ENCODE measurements at regions not wholly inside any gene's neighbourhood (a gene's known extent, or its start where the extent isn't known, plus 50 kb on each side); places are given as distances from the start of the nearest gene placed in this dataset.

DNA sequence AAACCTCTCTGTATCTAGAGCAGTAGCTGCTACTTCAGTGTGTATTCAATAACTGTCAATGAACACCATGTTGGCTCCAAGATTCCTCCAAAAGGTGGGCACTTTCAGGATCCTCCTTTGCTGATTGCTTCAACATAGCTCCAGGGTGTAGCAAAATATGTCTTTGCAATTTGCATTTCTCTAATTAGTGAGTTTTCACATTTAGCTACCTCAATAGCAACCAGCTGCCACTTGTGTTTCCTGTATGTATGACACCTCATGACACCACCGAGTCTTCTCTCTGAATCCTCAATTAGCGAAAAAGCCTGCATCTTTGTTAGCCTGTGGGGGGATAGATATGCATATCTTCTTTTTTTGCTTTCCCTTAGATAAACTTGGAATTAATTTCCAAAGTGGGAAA lies 898.3 kb upstream of the FAT3 start:
- no peaks in the 10 kb centered on the region for H3K4me1 ChIP-seq (ENCODE audit: control insufficient read depth, insufficient read depth, low read length)
- H3K36me3 ChIP-seq (ENCODE audit: control insufficient read depth in 2 of 2, insufficient read depth in 1 of 2, low read length in 2 of 2): no peaks in the 10 kb centered on the region
- no peak for TF ChIP-seq EGR2 (tag by site-specific recombination; IDR thresholded peaks at IDR 0.05; ENCODE audit: low read depth)
- TF ChIP-seq ZNF274 (IDR thresholded peaks at IDR 0.05; ENCODE audit: low read length): no peak
- no peak for TF ChIP-seq ZNF274 (tag by site-specific recombination; IDR thresholded peaks at IDR 0.05; ENCODE audit: borderline replicate concordance)
- no peak for TF ChIP-seq ZNF292 (tag by site-specific recombination; IDR thresholded peaks at IDR 0.05; ENCODE audit: borderline replicate concordance, low read depth)
- no peak for TF ChIP-seq ZNF37A (tag by site-specific recombination; IDR thresholded peaks at IDR 0.05)
- TF ChIP-seq YY2 (tag by site-specific recombination; IDR thresholded peaks at IDR 0.05): no peak
- TF ChIP-seq ZNF843 (tag by site-specific recombination; IDR thresholded peaks at IDR 0.05): no peak
- no peak for TF ChIP-seq PRDM10 (tag by site-specific recombination; IDR thresholded peaks at IDR 0.05)
- no peak for TF ChIP-seq ZNF423 (tag by site-specific recombination; IDR thresholded peaks at IDR 0.05)
- TF ChIP-seq, protein P1, sequence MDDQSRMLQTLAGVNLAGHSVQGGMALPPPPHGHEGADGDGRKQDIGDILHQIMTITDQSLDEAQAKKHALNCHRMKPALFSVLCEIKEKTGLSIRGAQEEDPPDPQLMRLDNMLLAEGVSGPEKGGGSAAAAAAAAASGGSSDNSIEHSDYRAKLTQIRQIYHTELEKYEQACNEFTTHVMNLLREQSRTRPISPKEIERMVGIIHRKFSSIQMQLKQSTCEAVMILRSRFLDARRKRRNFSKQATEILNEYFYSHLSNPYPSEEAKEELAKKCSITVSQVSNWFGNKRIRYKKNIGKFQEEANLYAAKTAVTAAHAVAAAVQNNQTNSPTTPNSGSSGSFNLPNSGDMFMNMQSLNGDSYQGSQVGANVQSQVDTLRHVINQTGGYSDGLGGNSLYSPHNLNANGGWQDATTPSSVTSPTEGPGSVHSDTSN (CRISPR knock-in tag; IDR thresholded peaks at IDR 0.05): no peak
- POLR2A ChIA-PET: no interaction called here
- H3K9me3 ChIP-seq (ENCODE audit: control insufficient read depth, insufficient read depth, low read depth, low read length): no peaks in the 10 kb centered on the region
- CTCF ChIA-PET: interaction anchor here (0.7 kb wide), 1 partner anchor 52 kb away, joined by 3 read pairs; no protein-coding TSS in a partner anchor
- H3K4me3 ChIP-seq (ENCODE audit: low read depth, low read length): no peak overlapping the region
- no peak overlapping the region for H3K27ac ChIP-seq (ENCODE audit: extremely low read depth, low read depth, low read length)

- Histone ChIP-seq H3K27ac (ENCODE audit: extremely low read depth, low read depth, low read length) (no peak overlapping the region), H3K4me1 (ENCODE audit: control insufficient read depth, insufficient read depth, low read length) (no peaks in the 10 kb centered on the region), H3K9me3 (ENCODE audit: control insufficient read depth, insufficient read depth, low read depth, low read length) (no peaks in the 10 kb centered on the region), H3K36me3 (ENCODE audit: control insufficient read depth in 2 of 2, insufficient read depth in 1 of 2, low read length in 2 of 2) (no peaks in the 10 kb centered on the region), H3K4me3 (ENCODE audit: low read depth, low read length) (no peak overlapping the region)
- TF ChIP-seq, protein P1 (CRISPR knock-in tag; IDR thresholded peaks at IDR 0.05): no peak
- ChIA-PET CTCF (interaction anchor here (0.6 kb wide), 1 partner anchor 74 kb away, joined by 3 read pairs; no protein-coding TSS in a partner anchor), POLR2A (no interaction called here)
These were observed 910.1 kb upstream of the FAT3 start for GRCh38 chr11:91314521-91314920.

DNA sequence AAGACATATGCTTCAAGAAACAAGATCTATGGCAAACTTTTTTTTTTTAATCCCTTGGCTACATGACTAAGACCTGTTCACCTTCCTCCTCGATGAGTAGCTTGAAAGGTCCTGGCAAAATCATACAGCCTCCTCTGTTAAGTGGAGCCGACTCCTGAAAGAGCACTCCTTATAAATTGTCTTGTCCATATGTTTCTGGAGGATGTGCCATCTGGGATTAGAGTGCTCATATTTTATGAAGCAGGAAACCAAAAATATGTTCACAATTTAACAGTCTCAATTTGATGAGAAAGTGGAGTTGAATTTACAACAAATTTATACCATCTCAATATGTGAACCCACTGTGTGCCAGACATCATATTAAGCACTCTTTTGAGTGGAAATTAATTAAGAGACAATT lies 912.1 kb upstream of the FAT3 start:
- Histone ChIP-seq H3K27ac (ENCODE audit: extremely low read depth, low read depth, low read length) (no peak overlapping the region), H3K4me1 (ENCODE audit: control insufficient read depth, insufficient read depth, low read length) (no peaks in the 10 kb centered on the region), H3K4me3 (ENCODE audit: low read depth, low read length) (no peak overlapping the region), H3K36me3 (ENCODE audit: control insufficient read depth in 2 of 2, insufficient read depth in 1 of 2, low read length in 2 of 2) (no peaks in the 10 kb centered on the region), H3K9me3 (ENCODE audit: control insufficient read depth, insufficient read depth, low read depth, low read length) (no peaks in the 10 kb centered on the region)
- CTCF ChIA-PET: no interaction called here
- POLR2A ChIA-PET: no interaction called here
- TF ChIP-seq ZNF416 (tag by site-specific recombination; IDR thresholded peaks at IDR 0.05) (no peak), YY2 (tag by site-specific recombination; IDR thresholded peaks at IDR 0.05) (no peak), ZSCAN30 (tag by site-specific recombination; IDR thresholded peaks at IDR 0.05) (no peak), ZNF791 (tag by site-specific recombination; IDR thresholded peaks at IDR 0.05) (no peak)

- POLR2A ChIA-PET: no interaction called here
- no peaks in the 10 kb centered on the region for H3K4me1 ChIP-seq (ENCODE audit: control insufficient read depth, insufficient read depth, low read length)
- no peaks in the 10 kb centered on the region for H3K9me3 ChIP-seq (ENCODE audit: control insufficient read depth, insufficient read depth, low read depth, low read length)
- H3K27ac ChIP-seq (ENCODE audit: extremely low read depth, low read depth, low read length): no peak overlapping the region
- no peak overlapping the region for H3K4me3 ChIP-seq (ENCODE audit: low read depth, low read length)
- no peaks in the 10 kb centered on the region for H3K36me3 ChIP-seq (ENCODE audit: control insufficient read depth in 2 of 2, insufficient read depth in 1 of 2, low read length in 2 of 2)
- CTCF ChIA-PET: no interaction called here
- TF ChIP-seq, protein P2, sequence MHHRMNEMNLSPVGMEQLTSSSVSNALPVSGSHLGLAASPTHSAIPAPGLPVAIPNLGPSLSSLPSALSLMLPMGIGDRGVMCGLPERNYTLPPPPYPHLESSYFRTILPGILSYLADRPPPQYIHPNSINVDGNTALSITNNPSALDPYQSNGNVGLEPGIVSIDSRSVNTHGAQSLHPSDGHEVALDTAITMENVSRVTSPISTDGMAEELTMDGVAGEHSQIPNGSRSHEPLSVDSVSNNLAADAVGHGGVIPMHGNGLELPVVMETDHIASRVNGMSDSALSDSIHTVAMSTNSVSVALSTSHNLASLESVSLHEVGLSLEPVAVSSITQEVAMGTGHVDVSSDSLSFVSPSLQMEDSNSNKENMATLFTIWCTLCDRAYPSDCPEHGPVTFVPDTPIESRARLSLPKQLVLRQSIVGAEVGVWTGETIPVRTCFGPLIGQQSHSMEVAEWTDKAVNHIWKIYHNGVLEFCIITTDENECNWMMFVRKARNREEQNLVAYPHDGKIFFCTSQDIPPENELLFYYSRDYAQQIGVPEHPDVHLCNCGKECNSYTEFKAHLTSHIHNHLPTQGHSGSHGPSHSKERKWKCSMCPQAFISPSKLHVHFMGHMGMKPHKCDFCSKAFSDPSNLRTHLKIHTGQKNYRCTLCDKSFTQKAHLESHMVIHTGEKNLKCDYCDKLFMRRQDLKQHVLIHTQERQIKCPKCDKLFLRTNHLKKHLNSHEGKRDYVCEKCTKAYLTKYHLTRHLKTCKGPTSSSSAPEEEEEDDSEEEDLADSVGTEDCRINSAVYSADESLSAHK (tag by site-specific recombination; IDR thresholded peaks at IDR 0.05): no peak
- TF ChIP-seq ZNF677 (tag by site-specific recombination; IDR thresholded peaks at IDR 0.05): no peak
- no peak for TF ChIP-seq ZBTB1 (tag by site-specific recombination; IDR thresholded peaks at IDR 0.05)
- no peak for TF ChIP-seq ZNF335 (tag by site-specific recombination; conservative IDR thresholded peaks at IDR 0.05)
- TF ChIP-seq ZNF292 (tag by site-specific recombination; IDR thresholded peaks at IDR 0.05; ENCODE audit: borderline replicate concordance, low read depth): no peak
- TF ChIP-seq, protein P3, sequence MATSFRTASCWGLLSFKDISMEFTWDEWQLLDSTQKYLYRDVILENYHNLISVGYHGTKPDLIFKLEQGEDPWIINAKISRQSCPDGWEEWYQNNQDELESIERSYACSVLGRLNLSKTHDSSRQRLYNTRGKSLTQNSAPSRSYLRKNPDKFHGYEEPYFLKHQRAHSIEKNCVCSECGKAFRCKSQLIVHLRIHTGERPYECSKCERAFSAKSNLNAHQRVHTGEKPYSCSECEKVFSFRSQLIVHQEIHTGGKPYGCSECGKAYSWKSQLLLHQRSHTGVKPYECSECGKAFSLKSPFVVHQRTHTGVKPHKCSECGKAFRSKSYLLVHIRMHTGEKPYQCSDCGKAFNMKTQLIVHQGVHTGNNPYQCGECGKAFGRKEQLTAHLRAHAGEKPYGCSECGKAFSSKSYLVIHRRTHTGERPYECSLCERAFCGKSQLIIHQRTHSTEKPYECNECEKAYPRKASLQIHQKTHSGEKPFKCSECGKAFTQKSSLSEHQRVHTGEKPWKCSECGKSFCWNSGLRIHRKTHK (tag by site-specific recombination; IDR thresholded peaks at IDR 0.05): no peak
- no peak for TF ChIP-seq TRIM28 (IDR thresholded peaks at IDR 0.05; ENCODE audit: borderline replicate concordance, low read length)
These were observed 914.5 kb upstream of the FAT3 start for GRCh38 chr11:91310085-91310484.
